Fibroblast of skin of back (primary cell): ENCODE measurements at regions not wholly inside any gene's neighbourhood (a gene's known extent, or its start where the extent isn't known, plus 50 kb on each side); places are given as distances from the start of the nearest gene placed in this dataset.
"Not testable (repeated sequence)": the region's sequence is repeated elsewhere in the genome, so short reads cannot be mapped to it uniquely, and the experiment has no call there.

Source experiments
- DNase-seq: peaks from one replicate; pipeline ENCODE4 v3.0.0-alpha.2; 2013

GRCh38 chr2:220789961-220790360, 782.1 kb downstream of the EPHA4 start:
- DNase-seq, result peak; percentile 48

- DNase-seq, result no peak
These were observed 776.4 kb downstream of the EPHA4 start for GRCh38 chr2:220795705-220796104.

GRCh38 chr2:220811115-220811514, 761.0 kb downstream of the EPHA4 start:
- DNase-seq, result no peak

- DNase-seq, result peak; percentile 55
These were observed 760.0 kb downstream of the EPHA4 start for GRCh38 chr2:220811952-220812570.

DNA sequence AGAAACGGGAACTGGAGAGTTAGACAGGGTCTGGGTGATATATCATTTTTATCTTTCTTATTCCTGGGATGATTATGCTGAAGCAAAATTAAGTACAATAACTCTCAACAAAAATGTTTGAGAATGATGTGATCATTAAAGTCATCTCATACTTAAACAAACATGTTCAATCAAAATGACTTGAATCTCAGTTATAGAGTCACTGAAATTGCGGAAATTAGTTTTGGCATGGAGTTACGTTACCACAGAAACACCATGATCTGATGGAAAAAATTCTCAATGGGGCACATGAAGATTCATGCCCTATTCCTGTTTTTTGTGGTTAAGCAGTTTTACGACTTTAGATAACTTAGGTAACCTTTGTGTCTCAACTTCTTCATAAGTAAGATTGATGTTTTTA, 757.7 kb downstream of the EPHA4 start:
- no peak for DNase-seq

- DNase-seq, result no peak
These were observed 756.4 kb downstream of the EPHA4 start for GRCh38 chr2:220815698-220816097.

- no peak for DNase-seq
These were observed 750.4 kb downstream of the EPHA4 start for GRCh38 chr2:220821683-220822082.

DNA sequence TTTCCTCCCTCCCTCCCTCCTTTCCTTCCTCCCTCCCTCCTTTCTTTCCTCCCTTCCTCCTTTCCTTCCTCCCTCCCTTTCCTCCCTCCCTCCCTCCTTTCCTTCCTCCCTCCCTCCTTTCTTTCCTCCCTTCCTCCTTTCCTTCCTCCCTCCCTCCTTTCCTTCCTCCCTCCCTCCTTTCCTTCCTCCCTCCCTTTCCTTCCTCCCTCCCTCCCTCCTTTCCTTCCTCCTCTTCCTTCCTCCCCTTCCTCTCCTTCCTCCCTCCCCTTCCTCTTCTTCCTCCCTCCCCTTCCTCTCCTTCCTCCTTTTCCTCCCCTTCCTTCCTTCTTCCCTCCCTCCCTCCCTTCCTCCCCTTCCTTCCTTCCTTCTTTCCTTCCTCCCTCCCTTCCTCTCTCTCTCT, 748.5 kb downstream of the EPHA4 start:
- not testable (repeated sequence) for DNase-seq

DNA sequence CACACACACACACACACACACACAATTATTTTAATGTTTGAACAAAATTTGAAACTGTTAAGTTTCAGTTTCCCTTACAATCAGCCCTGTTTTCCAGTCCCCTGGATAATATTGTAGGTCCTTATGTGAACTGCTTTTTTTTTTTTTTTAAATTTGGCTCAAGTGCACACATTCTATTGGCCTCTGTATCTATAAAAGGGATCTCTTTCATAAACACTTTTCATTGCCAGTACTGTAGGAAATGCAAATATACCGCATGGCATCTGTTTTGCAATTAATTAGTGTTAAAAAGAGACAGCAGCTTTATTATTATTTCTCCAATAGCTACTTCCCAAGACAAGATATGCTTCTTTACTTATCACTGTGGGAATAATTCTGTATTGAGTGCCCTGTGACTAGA, 738.7 kb downstream of the EPHA4 start:
- DNase-seq, result no peak

GRCh38 chr2:220835583-220835982, 736.5 kb downstream of the EPHA4 start:
- DNase-seq, result peak; percentile 45

DNA sequence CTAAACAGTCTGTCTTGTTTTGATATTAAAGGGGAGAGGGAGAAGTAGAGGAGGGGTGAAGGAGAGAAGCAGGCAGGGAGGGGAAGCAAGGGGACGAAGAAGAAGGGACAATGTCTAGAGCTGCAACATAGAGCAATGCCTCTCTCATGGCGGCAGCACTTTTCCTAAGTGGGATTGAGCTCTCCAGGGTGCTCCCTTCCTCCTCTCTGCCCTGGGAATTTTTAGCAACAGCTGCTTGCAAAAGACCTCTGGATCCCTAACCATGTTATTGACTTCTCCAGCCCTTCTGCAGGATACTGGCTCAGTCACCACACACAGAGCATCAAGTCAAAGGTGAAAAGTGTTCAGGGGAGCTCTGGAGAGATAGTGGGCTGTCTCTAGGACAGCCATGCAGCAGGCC, 734.9 kb downstream of the EPHA4 start:
- no peak for DNase-seq

GRCh38 chr2:220842901-220843665, 729.0 kb downstream of the EPHA4 start:
- no peak for DNase-seq

DNA sequence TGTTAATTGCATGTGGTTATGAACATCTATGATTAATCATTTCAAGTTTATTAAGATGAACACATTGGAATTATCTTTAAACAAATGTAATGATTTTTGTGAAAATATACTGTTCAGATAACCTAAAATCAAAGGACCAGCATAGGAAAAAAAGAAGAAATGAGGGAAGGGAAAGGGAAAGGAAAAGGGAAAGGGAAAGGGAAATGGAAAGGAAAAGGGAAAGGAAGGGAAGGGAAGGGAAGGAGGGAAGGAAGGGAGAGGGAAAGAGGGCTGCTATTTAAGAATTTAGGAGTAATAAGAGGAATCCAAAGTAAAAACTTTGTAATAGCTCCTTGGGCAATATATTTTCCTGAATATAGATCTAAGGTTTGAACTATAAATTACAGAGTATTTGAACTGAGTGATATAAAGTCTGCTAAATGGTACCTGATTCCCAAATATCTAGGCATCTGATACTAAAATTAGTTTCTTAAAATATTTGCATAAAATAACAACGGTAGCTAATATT, 726.3 kb downstream of the EPHA4 start:
- no peak for DNase-seq

DNA sequence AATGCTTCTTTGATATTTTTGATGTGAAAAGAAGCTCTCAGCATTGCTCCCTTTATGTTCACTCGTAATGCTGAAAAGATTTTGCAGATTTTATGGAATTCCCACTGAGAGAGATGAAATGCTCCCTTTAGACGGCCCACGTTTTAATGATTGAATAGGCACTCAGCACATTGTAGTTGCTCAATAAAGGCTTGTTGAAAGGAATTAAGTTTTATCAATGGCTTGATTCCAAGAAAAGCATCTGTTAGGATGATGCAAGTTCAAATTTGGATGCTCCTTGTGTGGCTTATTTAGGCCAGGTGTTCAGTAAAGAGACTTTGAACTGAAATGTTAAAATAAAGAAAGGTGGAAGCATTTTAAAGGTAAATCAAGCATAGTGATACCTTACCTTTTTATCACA, 725.1 kb downstream of the EPHA4 start:
- peak; percentile 12 for DNase-seq

GRCh38 chr2:220847589-220847988, 724.5 kb downstream of the EPHA4 start:
- peak; percentile 95 for DNase-seq

DNA sequence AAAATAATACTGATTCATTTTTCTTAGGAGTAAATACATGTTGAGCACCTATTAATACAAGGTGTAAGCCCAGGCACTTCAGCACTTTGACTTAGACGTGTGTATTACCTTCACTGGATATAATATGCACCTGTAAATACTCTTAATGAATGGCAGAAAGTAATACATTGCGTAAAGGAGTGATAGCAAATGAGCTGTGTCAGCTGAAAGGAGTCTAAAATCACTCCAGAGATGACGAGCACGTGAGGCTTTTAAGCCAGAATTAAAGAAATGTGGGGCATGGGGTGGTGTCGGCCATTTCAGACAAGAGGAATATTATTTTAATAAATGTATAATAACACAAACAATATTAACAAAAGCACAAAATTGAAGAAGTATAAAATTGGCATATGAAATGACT, 722.7 kb downstream of the EPHA4 start:
- no peak for DNase-seq

- DNase-seq, result no peak
These were observed 722.0 kb downstream of the EPHA4 start for GRCh38 chr2:220850116-220850515.

GRCh38 chr2:220855296-220855695, 716.8 kb downstream of the EPHA4 start:
- DNase-seq, result no peak

GRCh38 chr2:220856486-220856885, 715.6 kb downstream of the EPHA4 start:
- DNase-seq, result no peak

GRCh38 chr2:220857368-220857767, 714.7 kb downstream of the EPHA4 start:
- DNase-seq, result no peak

GRCh38 chr2:220858101-220858500, 714.0 kb downstream of the EPHA4 start:
- DNase-seq, result no peak

DNA sequence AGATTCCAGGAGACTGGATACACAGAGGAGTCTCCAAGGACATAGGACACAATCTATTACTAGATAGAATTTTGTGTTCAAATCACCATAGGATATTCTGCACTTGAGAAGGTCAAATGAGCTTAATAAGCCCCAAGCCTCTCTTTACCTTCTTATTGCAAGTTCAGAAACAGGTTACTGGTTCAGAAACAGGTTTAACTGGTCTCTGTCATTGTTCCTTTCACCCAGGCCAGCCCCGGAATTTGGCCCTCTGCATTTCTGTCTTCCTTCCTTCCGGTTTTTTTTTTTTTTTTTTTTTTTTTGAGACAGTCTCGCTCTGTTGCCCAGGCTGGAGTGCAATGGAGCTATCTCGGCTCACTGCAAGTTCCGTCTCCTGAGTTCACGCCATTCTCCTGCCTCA, 700.2 kb downstream of the EPHA4 start:
- no peak for DNase-seq

- DNase-seq, result no peak
These were observed 695.9 kb downstream of the EPHA4 start for GRCh38 chr2:220876080-220876824.

DNA sequence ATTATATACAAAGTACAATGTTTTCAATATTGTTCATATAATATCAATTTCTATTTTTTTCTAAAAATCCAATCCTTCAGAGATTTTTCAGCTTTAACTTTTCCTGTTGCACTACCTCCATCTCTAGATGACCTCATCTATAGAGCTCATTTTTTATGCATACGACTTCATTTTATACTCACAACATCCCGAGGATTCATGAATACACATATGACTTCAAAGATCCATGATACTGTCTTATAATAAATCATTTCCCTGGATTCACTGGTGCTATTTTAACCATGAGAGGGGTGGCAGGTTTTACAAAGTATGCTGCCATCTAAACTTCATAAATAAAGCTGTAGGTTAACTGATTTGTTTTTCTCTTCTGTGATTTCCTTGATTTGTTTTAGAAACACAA, 694.6 kb downstream of the EPHA4 start:
- DNase-seq, result no peak
